ENCODE measurements at regions not wholly inside any gene's neighbourhood (a gene's known extent, or its start where the extent isn't known, plus 50 kb on each side); places are given as distances from the start of the nearest gene placed in this dataset.

- no peak for ATAC-seq
- H3F3A ChIP-seq (ENCODE audit: low read length, unreplicated experiment): no peaks in the 10 kb centered on the region
- CTCF ChIA-PET: no interaction called here
Observed at GRCh38 chr4:135269125-135269890, 1067.7 kb upstream of the PABPC4L start.

GRCh38 chr4:135268369-135268768 is 1066.8 kb upstream of the PABPC4L start:
- no peak overlapping the region for H3K27ac ChIP-seq (ENCODE audit: low read length)
- H3K36me3 ChIP-seq (ENCODE audit: low read depth, low read length): no peaks in the 10 kb centered on the region
- H2AFZ ChIP-seq (ENCODE audit: low read length): no peak overlapping the region
- no peaks in the 10 kb centered on the region for H3K9me3 ChIP-seq (ENCODE audit: low read length)
- no peaks in the 10 kb centered on the region for H3F3A ChIP-seq (ENCODE audit: low read length, unreplicated experiment)
- H3K9ac ChIP-seq (ENCODE audit: low read length): no peak overlapping the region
- H4K20me1 ChIP-seq (ENCODE audit: low read length): no peaks in the 10 kb centered on the region
- DNase-seq (no peak), ATAC-seq (no peak)
- no peaks in the 10 kb centered on the region for H3K79me2 ChIP-seq (ENCODE audit: low read length)
- ChIA-PET POLR2A (ENCODE audit: unreplicated experiment) (no interaction called here), CTCF (no interaction called here)
- no peak for TF ChIP-seq CTCF (conservative IDR thresholded peaks at IDR 0.05; ENCODE audit: low read depth, low read length)
- no peak for TF ChIP-seq EZH2 (IDR thresholded peaks at IDR 0.05; ENCODE audit: low read length, unreplicated experiment)
- TF ChIP-seq EZH2phosphoT487 (IDR thresholded peaks at IDR 0.05; ENCODE audit: borderline replicate concordance, low read length): no peak
- BruUV-seq (replicated peaks): no TSS peak
- no peak overlapping the region for H3K4me2 ChIP-seq (ENCODE audit: low read length)
- intact Hi-C loops (cut with micrococcal nuclease): no loop called here
- H3K9me2 ChIP-seq (replicated peaks; ENCODE audit: low read length): no peaks in the 10 kb centered on the region
- H3K4me3 ChIP-seq (ENCODE audit: low read length): no peak overlapping the region
- H3K27me3 ChIP-seq (ENCODE audit: low read length): no peaks in the 10 kb centered on the region
- H3K4me1 ChIP-seq (ENCODE audit: insufficient read depth, low read length): no peaks in the 10 kb centered on the region

More at GRCh38 chr4:135269125-135269890, 1067.7 kb upstream of the PABPC4L start:
- Histone ChIP-seq H3K4me1 (ENCODE audit: insufficient read depth, low read length) (no peaks in the 10 kb centered on the region), H3K36me3 (ENCODE audit: low read depth, low read length) (no peaks in the 10 kb centered on the region), H4K20me1 (ENCODE audit: low read length) (no peaks in the 10 kb centered on the region), H3K4me3 (ENCODE audit: low read length) (no peak overlapping the region), H2AFZ (ENCODE audit: low read length) (no peak overlapping the region), H3K4me2 (ENCODE audit: low read length) (no peak overlapping the region), H3K9me3 (ENCODE audit: low read length) (no peaks in the 10 kb centered on the region), H3K9me2 (replicated peaks; ENCODE audit: low read length) (no peaks in the 10 kb centered on the region), H3K9ac (ENCODE audit: low read length) (no peak overlapping the region), H3K27me3 (ENCODE audit: low read length) (no peaks in the 10 kb centered on the region), H3K79me2 (ENCODE audit: low read length) (no peaks in the 10 kb centered on the region), H3K27ac (ENCODE audit: low read length) (no peak overlapping the region)
- intact Hi-C loops (cut with micrococcal nuclease): no loop called here
- no TSS peak for BruUV-seq (replicated peaks)
- TF ChIP-seq EZH2phosphoT487 (IDR thresholded peaks at IDR 0.05; ENCODE audit: borderline replicate concordance, low read length) (no peak), EZH2 (IDR thresholded peaks at IDR 0.05; ENCODE audit: low read length, unreplicated experiment) (no peak), CTCF (conservative IDR thresholded peaks at IDR 0.05; ENCODE audit: low read depth, low read length) (no peak)
- DNase-seq: no peak
- POLR2A ChIA-PET (ENCODE audit: unreplicated experiment): no interaction called here

GRCh38 chr4:135267148-135267865 is 1065.7 kb upstream of the PABPC4L start:
- Histone ChIP-seq H3K79me2 (ENCODE audit: low read length) (no peaks in the 10 kb centered on the region), H3K27ac (ENCODE audit: low read length) (no peak overlapping the region), H4K20me1 (ENCODE audit: low read length) (no peaks in the 10 kb centered on the region), H3K4me3 (ENCODE audit: low read length) (no peak overlapping the region), H3K9me2 (replicated peaks; ENCODE audit: low read length) (no peaks in the 10 kb centered on the region), H3K36me3 (ENCODE audit: low read depth, low read length) (no peaks in the 10 kb centered on the region), H3K4me1 (ENCODE audit: insufficient read depth, low read length) (no peaks in the 10 kb centered on the region), H3K9ac (ENCODE audit: low read length) (no peak overlapping the region), H3K27me3 (ENCODE audit: low read length) (no peaks in the 10 kb centered on the region), H3K9me3 (ENCODE audit: low read length) (no peaks in the 10 kb centered on the region), H2AFZ (ENCODE audit: low read length) (no peak overlapping the region), H3K4me2 (ENCODE audit: low read length) (no peak overlapping the region), H3F3A (ENCODE audit: low read length, unreplicated experiment) (no peaks in the 10 kb centered on the region)
- BruUV-seq (replicated peaks): no TSS peak
- POLR2A ChIA-PET (ENCODE audit: unreplicated experiment): no interaction called here
- DNase-seq: no peak
- no peak for ATAC-seq
- TF ChIP-seq CTCF (conservative IDR thresholded peaks at IDR 0.05; ENCODE audit: low read depth, low read length) (no peak), EZH2 (IDR thresholded peaks at IDR 0.05; ENCODE audit: low read length, unreplicated experiment) (no peak), EZH2phosphoT487 (IDR thresholded peaks at IDR 0.05; ENCODE audit: borderline replicate concordance, low read length) (no peak)
- intact Hi-C loops (cut with micrococcal nuclease): no loop called here
- CTCF ChIA-PET: no interaction called here

Measured in PC-3 (cell line).